ENCODE measurements at regions not wholly inside any gene's neighbourhood (a gene's known extent, or its start where the extent isn't known, plus 50 kb on each side); places are given as distances from the start of the nearest gene placed in this dataset.
"Not testable (repeated sequence)": the region's sequence is repeated elsewhere in the genome, so short reads cannot be mapped to it uniquely, and the experiment has no call there.

DNA sequence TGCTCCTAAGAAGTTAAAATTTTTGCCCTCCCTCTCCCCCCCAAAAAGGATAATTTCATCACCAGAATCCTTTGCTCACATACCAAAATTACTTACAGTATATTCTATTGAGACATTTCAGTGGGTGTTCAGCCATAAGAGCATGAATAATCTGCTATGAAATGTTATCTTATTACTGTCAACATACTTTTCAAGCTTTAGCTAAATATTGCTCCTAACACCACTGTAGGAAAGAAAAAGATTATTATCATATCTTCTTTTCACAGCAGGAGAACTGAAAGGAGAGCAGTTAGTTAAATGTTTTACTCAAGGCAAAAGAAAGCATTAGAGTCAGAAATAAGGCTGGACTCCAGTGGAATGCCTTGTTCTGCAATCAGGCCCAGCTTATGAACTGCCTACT is 231.0 kb upstream of the GYPA start:
- no peak for DNase-seq (ENCODE audit: low spot score)

DNA sequence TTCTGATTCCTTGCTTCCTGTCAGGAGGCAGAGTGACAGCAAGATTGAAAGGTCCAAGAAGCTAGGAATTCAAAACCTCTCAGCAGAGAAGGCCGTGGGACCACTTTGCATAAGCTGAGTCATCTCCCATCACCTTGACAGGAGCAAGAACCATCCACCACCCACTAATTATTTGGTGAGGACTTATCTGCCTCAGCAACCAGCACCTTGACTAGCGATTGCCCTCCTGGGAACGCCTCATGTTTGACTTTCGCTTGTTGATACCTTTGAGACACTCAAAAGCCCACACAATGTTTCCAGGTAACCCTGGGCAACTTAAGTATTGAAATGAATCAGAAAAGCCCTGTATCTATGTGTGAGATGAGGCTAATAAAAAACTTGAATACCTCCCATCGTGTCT is 233.5 kb upstream of the GYPA start:
- DNase-seq (ENCODE audit: low spot score): no peak

DNA sequence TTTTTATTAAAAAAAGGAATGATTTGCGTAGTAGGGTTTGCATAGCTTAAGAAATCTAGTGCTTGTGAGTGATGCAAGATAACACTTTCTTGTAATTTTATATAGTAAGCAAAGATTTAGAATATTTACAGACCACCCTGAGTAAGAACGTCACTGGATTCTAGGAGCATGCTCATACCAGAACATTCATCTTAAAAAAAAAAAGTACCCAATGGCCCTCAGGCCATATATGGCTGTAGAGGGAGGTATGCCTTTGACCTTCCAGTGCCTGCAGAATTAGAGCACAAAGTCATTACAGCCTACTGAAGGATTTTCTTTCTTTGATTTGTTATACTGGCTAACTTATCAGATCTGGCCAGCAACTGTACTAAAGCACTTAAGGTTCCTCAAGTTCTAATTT is 236.3 kb upstream of the GYPA start:
- no peak for DNase-seq (ENCODE audit: low spot score)

DNA sequence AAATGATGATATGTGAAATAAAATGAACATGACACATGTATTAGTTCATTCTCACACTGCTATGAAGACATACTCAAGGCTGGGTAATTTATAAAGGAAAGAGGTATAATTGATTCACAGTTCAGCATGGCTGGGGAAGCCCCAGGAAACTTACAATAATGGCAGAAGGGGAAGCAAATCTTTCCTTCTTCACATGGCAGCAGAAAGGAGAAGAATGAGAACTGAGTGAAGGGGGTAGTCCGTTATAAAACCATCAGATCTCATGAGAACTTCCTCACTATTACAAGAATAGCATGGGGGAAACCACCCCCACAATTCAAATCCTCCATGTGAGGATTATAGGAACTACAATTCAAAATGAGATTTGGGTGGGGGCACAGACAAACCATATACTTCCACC is 243.9 kb upstream of the GYPA start:
- no peak for DNase-seq (ENCODE audit: low spot score)

DNA sequence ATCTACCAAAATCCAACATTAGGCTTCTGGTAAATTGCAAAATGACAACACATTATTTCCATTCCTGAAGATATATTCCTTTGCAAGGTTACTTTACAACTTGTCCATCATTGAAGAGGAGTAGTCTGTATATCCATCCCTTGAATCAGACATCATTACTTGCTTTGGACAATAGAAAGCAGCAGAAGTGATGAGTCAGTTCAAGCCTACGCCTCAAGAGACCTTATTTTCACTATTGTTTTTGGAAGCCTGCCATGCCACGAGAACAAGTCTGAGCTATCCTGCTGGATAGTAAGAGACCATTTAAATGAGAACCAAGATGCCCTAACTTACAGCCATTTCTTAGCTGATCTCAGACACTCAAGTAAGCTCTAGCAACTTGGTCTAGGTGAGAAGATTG is 246.0 kb upstream of the HHIP start:
- no peak for DNase-seq (ENCODE audit: low spot score)

DNA sequence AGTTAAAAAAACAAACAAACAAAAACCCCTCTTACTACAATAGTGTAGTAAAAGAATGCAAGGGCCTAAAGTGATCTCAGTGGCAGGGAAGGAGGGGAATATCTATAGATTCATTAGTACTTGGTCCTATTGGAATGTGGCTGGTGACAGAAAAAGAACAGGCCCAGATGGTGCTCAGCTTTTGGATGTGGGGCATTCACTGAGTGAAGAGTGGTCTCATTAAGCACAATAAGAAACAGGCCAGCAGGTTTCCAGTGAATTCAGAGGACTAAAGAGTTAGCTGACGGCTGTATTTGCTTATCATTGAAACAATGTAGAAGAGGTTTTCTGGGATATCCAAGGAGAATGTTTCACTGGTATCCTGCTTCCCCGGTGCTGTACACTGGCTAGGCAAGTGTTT is 243.8 kb upstream of the HHIP start:
- DNase-seq (ENCODE audit: low spot score): no peak

DNA sequence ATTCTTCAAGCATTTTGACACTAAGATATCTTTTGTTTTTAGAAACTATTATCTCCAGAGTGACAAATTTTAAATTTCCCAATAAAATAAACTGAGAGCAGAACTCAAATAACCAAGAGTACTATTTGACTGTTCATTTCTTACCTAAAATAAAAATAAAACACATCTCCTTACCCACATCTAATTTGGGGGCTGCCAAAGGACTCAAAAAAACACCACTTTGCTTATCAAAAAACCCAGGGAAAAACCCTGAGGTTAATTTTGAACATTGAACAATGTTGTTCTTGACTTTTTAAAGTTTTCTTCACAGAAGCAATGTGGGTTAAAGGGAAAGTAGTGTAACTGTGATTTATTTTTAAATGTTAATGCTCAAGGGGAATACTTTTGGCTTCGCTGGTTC is 243.0 kb upstream of the HHIP start:
- no peak for DNase-seq (ENCODE audit: low spot score)

DNA sequence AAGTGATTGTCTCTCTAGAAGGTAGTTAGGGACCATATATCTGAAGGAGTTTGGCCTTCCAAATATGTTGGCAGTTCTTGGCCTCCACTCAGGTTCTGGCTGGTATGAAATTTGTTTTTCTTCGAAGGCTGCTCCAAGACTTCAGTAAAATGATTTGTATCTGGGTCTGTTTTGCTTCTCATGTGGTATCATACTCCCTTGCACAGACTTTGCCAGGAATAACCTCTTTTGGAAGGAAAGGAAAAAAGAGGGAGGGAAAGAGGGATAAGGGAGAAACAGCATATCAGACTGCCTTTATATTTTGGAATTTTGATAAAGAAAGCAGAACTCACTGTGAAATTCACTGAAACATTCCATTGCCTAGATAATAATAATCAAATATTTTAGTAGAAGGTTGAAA is 242.1 kb upstream of the HHIP start:
- DNase-seq (ENCODE audit: low spot score): no peak

DNA sequence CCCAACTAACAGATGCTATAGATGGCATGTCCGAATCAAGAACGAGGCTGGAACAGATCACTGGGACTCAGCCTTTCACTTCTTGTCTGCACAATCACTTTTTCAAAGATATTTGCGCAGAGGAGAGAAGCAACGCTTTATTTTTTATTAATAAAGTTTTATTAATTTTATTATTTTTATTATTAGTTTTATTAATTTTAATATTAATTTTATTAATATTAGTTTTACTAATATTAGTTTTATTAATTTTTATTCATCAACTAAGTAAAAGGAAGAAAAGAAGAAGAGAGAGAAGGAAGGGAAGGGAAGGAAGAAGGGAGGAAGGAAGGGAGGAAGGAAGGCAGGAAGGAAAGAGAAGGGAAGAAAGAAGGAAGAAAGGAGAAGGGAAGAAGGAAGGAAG is 236.4 kb upstream of the HHIP start:
- DNase-seq (ENCODE audit: low spot score): no peak

DNA sequence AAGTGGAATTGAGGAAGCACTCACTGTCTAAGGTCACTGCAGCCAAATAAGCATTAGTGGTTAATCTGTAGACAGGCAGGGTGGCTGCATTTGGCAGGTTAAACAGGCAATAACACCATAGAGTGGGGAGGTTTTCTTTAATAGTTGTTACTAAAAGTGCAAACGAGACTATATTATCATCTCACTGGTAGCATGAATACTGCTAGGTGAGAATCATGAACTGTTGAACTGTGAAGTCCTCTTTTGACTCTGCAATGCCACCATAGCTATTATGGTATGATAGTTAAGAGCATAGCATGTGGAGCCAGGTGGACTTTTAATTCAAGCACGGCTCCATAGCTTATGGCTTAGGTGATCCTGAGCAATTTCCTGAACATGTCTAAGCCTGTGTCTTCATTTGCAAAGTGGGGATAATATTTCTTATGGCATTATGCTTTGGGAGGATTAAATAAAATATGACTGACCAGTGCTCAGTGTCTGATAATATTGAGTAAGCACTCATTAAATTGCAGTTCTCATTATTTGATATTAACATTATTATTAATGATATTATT is 235.6 kb upstream of the HHIP start:
- no peak for DNase-seq (ENCODE audit: low spot score)

DNA sequence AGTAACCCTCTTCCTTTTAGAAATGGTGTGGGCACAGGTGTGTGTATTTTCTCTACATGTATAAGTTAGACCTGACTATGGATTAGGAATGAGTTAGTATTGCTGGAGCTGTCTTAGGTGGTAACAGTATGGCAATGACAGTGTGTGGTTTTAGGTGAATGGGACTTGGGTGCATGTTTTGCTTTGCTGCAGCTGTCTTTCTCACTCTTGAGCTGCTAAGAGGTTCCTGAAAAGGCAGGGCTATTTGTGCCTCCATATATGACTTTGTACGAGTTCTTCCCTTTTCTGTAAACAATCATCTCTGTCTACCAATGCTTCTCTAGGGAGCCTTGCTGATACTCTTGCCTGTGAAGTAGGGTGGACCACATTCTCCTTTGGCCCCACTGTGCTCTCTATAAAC is 234.8 kb upstream of the HHIP start:
- no peak for DNase-seq (ENCODE audit: low spot score)

DNA sequence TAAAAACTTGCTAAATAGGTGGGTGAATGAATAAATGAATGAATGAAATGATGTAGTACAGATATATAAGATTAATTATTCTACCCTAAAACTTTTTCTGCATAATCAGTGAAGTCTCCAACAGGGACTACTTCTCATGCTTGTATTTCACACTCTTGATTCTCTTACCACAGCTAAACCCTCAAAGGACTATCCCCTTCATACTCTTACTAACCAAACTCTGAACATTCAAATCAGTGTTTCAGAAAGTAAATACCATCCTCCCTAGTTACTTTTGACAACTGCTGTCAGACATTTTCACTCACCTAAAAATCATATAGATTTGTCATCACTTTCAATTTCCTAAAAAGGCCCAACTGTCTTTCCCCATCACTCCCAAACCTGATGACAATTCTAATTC is 234.3 kb upstream of the HHIP start:
- DNase-seq (ENCODE audit: low spot score): no peak

DNA sequence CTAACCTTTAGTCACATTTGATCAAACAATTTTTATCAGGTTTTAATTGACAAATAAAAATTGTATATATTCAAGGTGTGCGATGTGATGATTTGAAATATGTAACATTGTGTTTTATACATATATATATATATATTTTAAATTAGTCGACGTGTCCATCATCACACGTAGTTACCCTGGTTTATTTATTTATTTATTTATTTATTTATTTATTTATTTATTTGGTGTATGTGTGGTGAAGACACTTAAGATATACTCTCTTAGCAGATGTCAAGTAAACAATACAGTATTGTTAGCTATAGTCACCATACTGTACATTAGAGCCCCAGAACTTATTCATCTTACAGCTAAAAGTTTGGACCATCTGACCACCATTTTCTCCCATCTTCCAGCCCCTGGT is 224.9 kb upstream of the HHIP start:
- DNase-seq (ENCODE audit: low spot score): no peak

DNA sequence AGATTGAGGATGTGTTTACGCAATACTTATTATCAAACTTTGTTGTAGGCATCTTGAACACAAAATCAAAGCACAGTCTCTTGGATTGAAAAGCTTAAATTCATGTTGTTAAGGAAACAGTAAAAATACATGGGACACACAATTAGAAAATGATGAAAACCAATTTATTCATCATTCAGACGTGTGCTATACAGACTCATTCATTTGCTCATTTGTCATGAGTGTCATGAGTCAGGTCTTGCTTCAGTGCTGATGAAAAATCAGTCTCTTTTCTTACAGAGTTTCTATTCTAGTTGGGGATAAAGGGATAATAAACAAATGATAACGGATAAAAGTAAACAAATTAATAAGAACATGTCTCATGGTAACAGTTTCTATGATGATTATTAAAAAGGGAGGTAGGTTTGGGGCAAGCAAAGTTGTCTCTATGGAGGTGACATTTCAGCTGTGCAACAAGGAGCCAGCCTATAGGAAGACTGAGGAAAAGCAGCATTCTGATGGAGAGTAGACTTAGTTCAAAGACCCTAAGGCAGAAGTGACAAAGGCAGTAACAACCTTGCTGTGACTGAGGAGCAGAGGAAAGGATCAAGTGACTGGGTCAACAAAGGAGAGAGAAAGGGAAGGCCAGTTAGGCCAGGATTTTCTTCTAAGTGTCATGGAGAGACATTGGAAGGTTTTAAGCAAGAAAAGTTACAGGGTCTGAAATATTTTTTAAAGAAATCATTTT is 224.0 kb upstream of the HHIP start:
- DNase-seq (ENCODE audit: low spot score): no peak

DNA sequence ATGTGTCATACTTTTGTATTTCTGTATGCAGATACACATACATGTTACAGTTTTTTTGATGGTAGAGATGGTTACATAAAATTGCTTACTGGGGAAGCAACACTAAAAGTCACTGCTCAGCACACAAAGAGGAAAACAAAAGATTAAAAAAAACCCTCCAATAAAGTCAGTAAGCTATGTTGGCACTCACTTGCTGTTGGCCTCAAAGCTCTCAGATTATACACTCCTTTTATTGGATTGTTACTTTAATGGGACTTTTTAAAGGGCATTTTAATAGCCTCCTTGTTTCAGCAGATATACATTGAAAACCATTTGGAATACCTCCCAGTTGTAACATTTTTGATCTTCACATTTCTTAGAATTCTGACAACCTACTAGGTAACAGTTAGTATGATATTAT is 222.0 kb upstream of the HHIP start:
- DNase-seq (ENCODE audit: low spot score): no peak

DNA sequence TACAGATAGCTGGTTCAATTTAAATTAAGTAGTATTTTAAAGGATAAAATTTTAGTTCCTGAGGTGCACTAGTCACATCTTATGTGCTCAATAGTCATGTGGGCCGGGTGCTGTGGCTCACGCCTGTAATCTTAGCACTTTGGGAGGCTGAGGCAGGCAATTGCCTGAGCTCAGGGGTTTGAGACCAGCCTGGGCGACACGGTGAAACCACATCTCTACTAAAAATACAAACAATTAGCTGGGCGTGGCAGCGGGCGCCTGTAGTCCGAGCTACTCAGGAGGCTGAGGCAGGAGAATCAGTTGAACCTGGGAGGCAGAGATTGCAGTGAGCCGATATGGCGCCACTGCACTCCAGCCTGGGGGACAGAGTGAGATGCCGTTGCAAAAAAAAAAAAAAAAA is 219.9 kb upstream of the HHIP start:
- not testable (repeated sequence) for DNase-seq (ENCODE audit: low spot score)

DNA sequence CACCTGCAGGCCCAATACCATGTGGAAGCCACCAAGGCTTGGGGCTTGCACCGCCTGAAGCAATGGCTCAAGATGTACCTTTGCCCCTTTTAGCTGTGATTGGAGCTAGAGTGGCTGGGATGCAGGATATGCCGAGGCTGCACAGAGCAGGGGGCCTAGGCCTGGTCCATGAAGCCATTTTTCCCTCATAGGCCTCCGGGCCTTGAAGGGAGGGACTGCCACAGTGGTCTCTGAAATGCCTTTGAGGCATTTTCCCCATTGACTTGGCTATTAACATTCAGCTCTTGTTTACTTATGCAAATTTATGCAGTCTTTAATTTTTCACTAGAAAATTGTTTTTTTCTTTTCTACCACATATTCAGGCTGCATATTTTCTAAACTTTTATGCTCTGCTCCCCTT is 203.2 kb upstream of the HHIP start:
- no peak for DNase-seq (ENCODE audit: low spot score)

DNA sequence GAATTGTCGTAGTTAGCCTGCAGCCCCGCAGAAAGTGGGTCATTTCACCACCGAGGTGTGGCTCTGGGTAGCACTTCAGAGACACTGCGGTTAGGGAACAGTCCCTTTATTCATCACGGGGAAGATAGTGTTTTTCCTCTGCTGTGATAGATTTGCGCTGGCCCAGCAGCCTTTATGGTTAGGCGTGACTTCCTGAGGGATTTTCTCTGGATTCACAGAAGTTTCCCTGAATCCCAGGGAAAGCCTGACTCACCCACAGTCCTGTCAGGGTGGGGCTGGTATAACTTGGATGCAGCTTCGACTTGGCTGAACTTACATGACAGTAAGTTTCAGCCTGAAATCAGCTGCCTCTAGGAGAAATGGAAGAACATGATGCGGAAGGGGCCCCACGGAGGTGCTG is 196.3 kb upstream of the HHIP start:
- no peak for DNase-seq (ENCODE audit: low spot score)

DNA sequence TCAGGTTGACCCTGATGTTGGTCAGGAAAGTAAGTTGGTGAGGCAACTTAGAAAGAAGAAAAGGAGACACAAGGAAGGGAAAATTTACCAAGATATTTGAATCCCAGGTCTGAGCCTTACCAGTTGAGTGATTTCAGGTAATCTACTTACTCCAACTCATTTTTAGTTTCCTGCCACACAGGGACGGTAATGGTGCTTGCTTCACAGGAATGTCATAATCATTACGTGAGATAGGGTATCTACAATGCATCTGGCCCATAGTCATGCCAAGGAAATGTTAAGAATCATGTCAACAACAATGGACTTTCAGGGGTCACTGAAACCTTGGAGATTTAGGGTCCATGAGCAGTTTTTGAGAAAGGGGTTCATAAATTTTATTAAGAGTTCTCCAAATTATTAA is 195.4 kb upstream of the HHIP start:
- DNase-seq (ENCODE audit: low spot score): no peak

DNA sequence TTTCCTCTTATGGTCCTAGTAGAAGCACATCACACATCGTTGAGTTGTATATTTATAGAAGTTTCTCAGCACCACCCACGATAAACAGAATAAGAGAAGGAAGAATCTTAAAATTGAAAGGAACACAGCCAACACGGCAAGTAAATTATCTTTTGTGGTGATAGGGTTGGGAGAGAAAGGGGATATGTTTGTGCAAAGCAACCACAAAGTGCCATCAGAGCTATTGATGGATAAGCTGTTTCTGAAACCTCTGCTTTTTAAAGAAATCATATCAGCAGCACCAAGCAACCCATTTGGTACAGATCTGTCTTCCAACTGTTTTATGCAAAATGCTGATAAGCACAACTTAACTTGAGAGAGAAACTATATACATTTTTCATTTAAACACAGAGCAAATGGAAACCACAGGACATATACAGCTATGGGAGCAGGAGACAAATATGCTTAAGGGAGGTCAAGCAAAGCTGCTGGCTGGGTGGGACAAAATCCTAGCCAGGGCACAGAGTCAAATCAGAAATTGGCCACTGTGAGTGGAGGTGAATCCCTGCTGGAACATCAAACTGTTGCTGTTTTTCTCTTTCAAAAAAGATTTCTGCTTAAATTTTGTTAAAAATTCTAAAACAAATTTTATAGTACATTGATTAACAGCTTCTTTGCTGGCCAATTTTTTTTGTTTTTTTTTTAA is 194.0 kb upstream of the HHIP start:
- no peak for DNase-seq (ENCODE audit: low spot score)

DNA sequence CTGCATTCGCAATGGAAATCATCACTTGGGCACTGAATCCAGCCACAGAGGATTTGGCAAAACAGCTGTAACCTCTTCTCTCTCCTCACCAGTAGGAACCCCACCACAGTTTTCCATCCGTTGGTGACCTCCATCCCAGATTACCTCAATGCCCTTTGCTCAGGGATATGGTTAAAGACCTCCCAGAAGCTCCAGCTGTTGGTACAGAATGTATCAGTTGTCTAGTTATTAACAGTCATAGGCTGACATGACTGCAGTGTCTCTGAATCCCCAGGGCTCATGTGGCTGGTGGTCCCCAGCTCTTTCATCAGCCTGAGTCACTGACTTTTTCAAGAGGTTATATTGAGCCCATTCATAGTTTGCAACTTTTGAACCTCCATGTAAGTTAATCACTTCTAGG is 189.8 kb upstream of the HHIP start:
- DNase-seq (ENCODE audit: low spot score): no peak

DNA sequence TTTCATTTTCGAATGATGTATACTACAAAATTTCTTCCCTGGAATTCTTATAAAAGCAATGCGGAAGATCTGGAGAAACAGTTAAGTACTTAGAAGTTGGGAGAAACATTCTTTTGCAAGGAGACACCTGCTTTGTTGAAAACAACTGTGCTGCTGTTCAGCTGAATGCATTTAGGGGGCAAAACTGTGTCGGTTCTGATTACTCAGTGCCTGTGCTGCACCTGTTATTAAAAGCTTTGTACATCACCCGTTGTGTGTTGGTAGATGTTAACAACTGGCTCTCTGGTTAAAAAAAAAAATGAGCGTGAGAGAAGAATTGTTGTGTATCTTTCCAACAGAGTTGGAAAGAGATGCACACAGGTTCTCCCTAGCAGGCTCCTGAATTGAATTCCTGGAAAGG is 184.1 kb upstream of the HHIP start:
- DNase-seq (ENCODE audit: low spot score): no peak

DNA sequence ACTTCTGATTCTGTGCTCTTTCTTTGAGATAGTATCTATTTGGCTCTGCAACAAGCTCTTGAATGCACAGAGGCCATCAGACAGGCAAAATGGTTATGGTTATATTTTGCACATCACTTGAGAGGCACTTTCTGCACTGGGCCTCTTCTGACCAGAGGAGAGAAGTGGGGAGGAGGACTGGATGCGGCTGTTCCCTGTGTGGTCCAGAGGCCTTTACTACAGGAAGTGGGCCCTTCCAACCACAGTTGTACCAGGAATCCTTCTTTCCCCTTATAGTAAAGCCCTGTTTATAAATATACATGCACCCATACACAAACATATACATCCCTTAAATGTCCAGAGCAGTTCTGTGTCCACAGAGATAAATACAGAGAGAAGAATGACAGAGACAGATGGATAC is 182.7 kb upstream of the HHIP start:
- no peak for DNase-seq (ENCODE audit: low spot score)

DNA sequence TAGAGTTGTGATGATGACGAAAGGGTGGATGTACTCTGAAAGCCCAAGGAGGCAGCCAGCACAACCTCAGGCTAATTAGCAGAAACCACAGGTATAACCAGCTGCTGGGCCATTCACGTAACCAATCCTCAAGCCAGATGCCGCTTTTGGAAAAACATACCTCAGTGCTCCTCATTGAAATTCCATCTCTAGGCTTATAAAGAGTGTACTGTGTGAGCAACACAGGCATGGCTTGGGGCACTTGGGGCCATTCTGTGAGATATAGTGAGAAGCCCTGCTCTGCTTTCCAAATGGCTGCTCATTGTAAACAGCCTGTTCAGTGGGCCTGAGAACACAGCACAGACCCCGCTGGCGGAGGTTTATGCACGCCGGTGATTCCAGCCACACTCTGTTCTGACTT is 182.1 kb upstream of the HHIP start:
- DNase-seq (ENCODE audit: low spot score): no peak
